ENCODE measurements at regions not wholly inside any gene's neighbourhood (a gene's known extent, or its start where the extent isn't known, plus 50 kb on each side); places are given as distances from the start of the nearest gene placed in this dataset.

DNA sequence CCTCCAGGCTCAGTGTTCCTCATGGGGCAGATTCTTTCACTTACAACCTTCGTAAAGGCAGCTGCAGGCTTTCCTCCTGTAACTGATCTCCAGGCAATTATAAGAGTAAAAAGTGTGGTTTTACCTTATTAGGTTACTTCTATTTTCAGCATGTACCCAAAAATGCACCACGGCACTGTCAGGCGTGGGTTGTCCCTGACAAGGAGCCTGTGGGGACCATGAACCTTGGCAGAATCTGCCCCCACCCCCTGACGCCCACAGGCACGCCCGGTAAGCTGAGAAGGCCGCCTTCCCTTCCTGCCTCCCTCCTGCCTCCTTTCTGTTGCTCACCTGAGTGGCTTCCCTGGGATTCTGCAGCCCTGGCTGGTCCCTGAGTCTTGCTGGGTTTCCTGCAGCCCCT, 1383.3 kb downstream of the TBC1D22A start:
- no peak for TF ChIP-seq EZH2 (IDR thresholded peaks at IDR 0.05; ENCODE audit: insufficient read depth, poor library complexity, severe bottlenecking)
- no peak for TF ChIP-seq EZH2phosphoT487 (IDR thresholded peaks at IDR 0.05; ENCODE audit: insufficient read depth, low read depth)
